ENCODE measurements at regions not wholly inside any gene's neighbourhood (a gene's known extent, or its start where the extent isn't known, plus 50 kb on each side); places are given as distances from the start of the nearest gene placed in this dataset.

- no peak for ATAC-seq
- no peak overlapping the region for H3K4me3 Mint-ChIP-seq
These were observed 227.2 kb downstream of the OLFM4 start for GRCh38 chr13:53255795-53256194.

GRCh38 chr13:53260594-53260993 lies 232.0 kb downstream of the OLFM4 start:
- intact Hi-C loops (cut with micrococcal nuclease) = no loop called here
- peaks cover 0 to 5% (median 0%) of the 10 kb centered on the region in 11 donors for H3K9me3 Mint-ChIP-seq
- no peak overlapping the region for H3K27ac Mint-ChIP-seq
- no peaks in the 10 kb centered on the region for H3K36me3 ChIP-seq (ENCODE audit: control insufficient read depth in 2 of 3, insufficient read depth in 3 of 3, low read length in 3 of 3)
- ChIA-PET CTCF (no interaction called here), POLR2A (no interaction called here)
- no peaks in the 10 kb centered on the region for H3K4me1 ChIP-seq (ENCODE audit: control insufficient read depth in 2 of 2, insufficient read depth in 2 of 2, low read length in 2 of 2)
- H3K4me3 Mint-ChIP-seq = no peak overlapping the region
- no peaks in the 10 kb centered on the region for H3K36me3 Mint-ChIP-seq
- H3K27me3 Mint-ChIP-seq = peaks cover 0 to 19% (median 4%) of the 10 kb centered on the region in 5 donors
- DNase-seq = no peak
- no peak overlapping the region for H3K27ac ChIP-seq (ENCODE audit: low read depth, low read length)
- H3K27me3 ChIP-seq (ENCODE audit: control insufficient read depth in 2 of 2, insufficient read depth in 2 of 2, low read length in 2 of 2) = no peaks in the 10 kb centered on the region
- peaks cover 0 to 2% (median 0%) of the 10 kb centered on the region in 7 donors for H3K4me1 Mint-ChIP-seq
- no peak for ATAC-seq
- H3K9me3 ChIP-seq (ENCODE audit: control insufficient read depth in 2 of 3, low read length in 3 of 3) = no peaks in the 10 kb centered on the region
- no peak overlapping the region for H3K4me3 ChIP-seq (ENCODE audit: low read length)

More at GRCh38 chr13:53255795-53256194, 227.2 kb downstream of the OLFM4 start:
- ChIA-PET POLR2A (no interaction called here), CTCF (no interaction called here)
- intact Hi-C loops (cut with micrococcal nuclease) = no loop called here
- no peaks in the 10 kb centered on the region for H3K4me1 ChIP-seq (ENCODE audit: control insufficient read depth in 2 of 2, insufficient read depth in 2 of 2, low read length in 2 of 2)
- DNase-seq = no peak
- no peaks in the 10 kb centered on the region for H3K9me3 ChIP-seq (ENCODE audit: control insufficient read depth in 2 of 3, low read length in 3 of 3)
- Mint-ChIP-seq H3K27ac (no peak overlapping the region), H3K36me3 (no peaks in the 10 kb centered on the region), H3K4me1 (peaks cover 0 to 2% (median 0%) of the 10 kb centered on the region in 7 donors), H3K9me3 (peaks cover 0 to 3% (median 0%) of the 10 kb centered on the region in 11 donors), H3K27me3 (peaks cover 0 to 11% (median 4%) of the 10 kb centered on the region in 5 donors)
- no peak overlapping the region for H3K27ac ChIP-seq (ENCODE audit: low read depth, low read length)
- no peaks in the 10 kb centered on the region for H3K36me3 ChIP-seq (ENCODE audit: control insufficient read depth in 2 of 3, insufficient read depth in 3 of 3, low read length in 3 of 3)
- no peaks in the 10 kb centered on the region for H3K27me3 ChIP-seq (ENCODE audit: control insufficient read depth in 2 of 2, insufficient read depth in 2 of 2, low read length in 2 of 2)
- H3K4me3 ChIP-seq (ENCODE audit: low read length) = no peak overlapping the region

GRCh38 chr13:53264751-53265385 lies 236.3 kb downstream of the OLFM4 start:
- DNase-seq (no peak), ATAC-seq (no peak)
- H3K4me1 ChIP-seq (ENCODE audit: control insufficient read depth in 2 of 2, insufficient read depth in 2 of 2, low read length in 2 of 2) = no peaks in the 10 kb centered on the region
- no peak overlapping the region for H3K27ac ChIP-seq (ENCODE audit: low read depth, low read length)
- peaks cover 0 to 8% (median 0%) of the 10 kb centered on the region in 5 donors for H3K27me3 Mint-ChIP-seq
- H3K27me3 ChIP-seq (ENCODE audit: control insufficient read depth in 2 of 2, insufficient read depth in 2 of 2, low read length in 2 of 2) = no peaks in the 10 kb centered on the region
- POLR2A ChIA-PET = no interaction called here
- H3K36me3 ChIP-seq (ENCODE audit: control insufficient read depth in 2 of 3, insufficient read depth in 3 of 3, low read length in 3 of 3) = no peaks in the 10 kb centered on the region
- H3K27ac Mint-ChIP-seq = no peak overlapping the region
- H3K36me3 Mint-ChIP-seq = no peaks in the 10 kb centered on the region
- H3K4me3 ChIP-seq (ENCODE audit: low read length) = no peak overlapping the region
- no peak overlapping the region for H3K4me3 Mint-ChIP-seq
- CTCF ChIA-PET = no interaction called here
- intact Hi-C loops (cut with micrococcal nuclease) = no loop called here
- peaks cover 0 to 11% (median 4%) of the 10 kb centered on the region in 11 donors for H3K9me3 Mint-ChIP-seq
- H3K4me1 Mint-ChIP-seq = no peaks in the 10 kb centered on the region
- H3K9me3 ChIP-seq (ENCODE audit: control insufficient read depth in 2 of 3, low read length in 3 of 3) = no peaks in the 10 kb centered on the region

GRCh38 chr13:53266757-53267156 lies 238.1 kb downstream of the OLFM4 start:
- Histone ChIP-seq H3K27me3 (ENCODE audit: control insufficient read depth in 2 of 2, insufficient read depth in 2 of 2, low read length in 2 of 2) (no peaks in the 10 kb centered on the region), H3K9me3 (ENCODE audit: control insufficient read depth in 2 of 3, low read length in 3 of 3) (no peaks in the 10 kb centered on the region), H3K27ac (ENCODE audit: low read depth, low read length) (no peak overlapping the region), H3K4me1 (ENCODE audit: control insufficient read depth in 2 of 2, insufficient read depth in 2 of 2, low read length in 2 of 2) (no peaks in the 10 kb centered on the region), H3K36me3 (ENCODE audit: control insufficient read depth in 2 of 3, insufficient read depth in 3 of 3, low read length in 3 of 3) (no peaks in the 10 kb centered on the region), H3K4me3 (ENCODE audit: low read length) (no peak overlapping the region)
- DNase-seq (no peak), ATAC-seq (no peak)
- intact Hi-C loops (cut with micrococcal nuclease) = no loop called here
- peaks cover 0 to 12% (median 4%) of the 10 kb centered on the region in 11 donors for H3K9me3 Mint-ChIP-seq
- POLR2A ChIA-PET = no interaction called here
- H3K27me3 Mint-ChIP-seq = peaks cover 0 to 8% (median 0%) of the 10 kb centered on the region in 5 donors
- peaks cover 0 to 1% (median 0%) of the 10 kb centered on the region in 7 donors for H3K4me1 Mint-ChIP-seq
- peaks cover 0 to 3% (median 0%) of the 10 kb centered on the region in 5 donors for H3K36me3 Mint-ChIP-seq
- CTCF ChIA-PET = no interaction called here
- H3K27ac Mint-ChIP-seq = no peak overlapping the region
- H3K4me3 Mint-ChIP-seq = no peak overlapping the region

GRCh38 chr13:53269634-53270033 lies 241.0 kb downstream of the OLFM4 start:
- H3K36me3 ChIP-seq (ENCODE audit: control insufficient read depth in 2 of 3, insufficient read depth in 3 of 3, low read length in 3 of 3) = no peaks in the 10 kb centered on the region
- ChIA-PET POLR2A (no interaction called here), CTCF (no interaction called here)
- no peak for DNase-seq
- Mint-ChIP-seq H3K9me3 (peaks cover 0 to 13% (median 4%) of the 10 kb centered on the region in 11 donors), H3K27ac (peak overlapping the region in 1 of 9 donors; percentile 18), H3K27me3 (peaks cover 0 to 4% (median 0%) of the 10 kb centered on the region in 5 donors), H3K36me3 (peaks cover 0 to 3% (median 0%) of the 10 kb centered on the region in 5 donors), H3K4me1 (peaks cover 0 to 1% (median 0%) of the 10 kb centered on the region in 7 donors), H3K4me3 (no peak overlapping the region)
- ATAC-seq = no peak
- H3K9me3 ChIP-seq (ENCODE audit: control insufficient read depth in 2 of 3, low read length in 3 of 3) = no peaks in the 10 kb centered on the region
- H3K27me3 ChIP-seq (ENCODE audit: control insufficient read depth in 2 of 2, insufficient read depth in 2 of 2, low read length in 2 of 2) = no peaks in the 10 kb centered on the region
- no peak overlapping the region for H3K4me3 ChIP-seq (ENCODE audit: low read length)
- H3K4me1 ChIP-seq (ENCODE audit: control insufficient read depth in 2 of 2, insufficient read depth in 2 of 2, low read length in 2 of 2) = no peaks in the 10 kb centered on the region
- no peak overlapping the region for H3K27ac ChIP-seq (ENCODE audit: low read depth, low read length)
- intact Hi-C loops (cut with micrococcal nuclease) = no loop called here

GRCh38 chr13:53272873-53273272 lies 244.3 kb downstream of the OLFM4 start:
- Histone ChIP-seq H3K4me1 (ENCODE audit: control insufficient read depth in 2 of 2, insufficient read depth in 2 of 2, low read length in 2 of 2) (no peaks in the 10 kb centered on the region), H3K36me3 (ENCODE audit: control insufficient read depth in 2 of 3, insufficient read depth in 3 of 3, low read length in 3 of 3) (no peaks in the 10 kb centered on the region), H3K4me3 (ENCODE audit: low read length) (no peak overlapping the region), H3K27ac (ENCODE audit: low read depth, low read length) (no peak overlapping the region), H3K27me3 (ENCODE audit: control insufficient read depth in 2 of 2, insufficient read depth in 2 of 2, low read length in 2 of 2) (no peaks in the 10 kb centered on the region), H3K9me3 (ENCODE audit: control insufficient read depth in 2 of 3, low read length in 3 of 3) (no peaks in the 10 kb centered on the region)
- POLR2A ChIA-PET = no interaction called here
- Mint-ChIP-seq H3K4me3 (no peak overlapping the region), H3K9me3 (peaks cover 0 to 10% (median 4%) of the 10 kb centered on the region in 11 donors), H3K27ac (no peak overlapping the region), H3K36me3 (peaks cover 0 to 3% (median 0%) of the 10 kb centered on the region in 5 donors), H3K4me1 (peaks cover 0 to 1% (median 0%) of the 10 kb centered on the region in 7 donors), H3K27me3 (peaks cover 0 to 4% (median 0%) of the 10 kb centered on the region in 5 donors)
- intact Hi-C loops (cut with micrococcal nuclease) = no loop called here
- DNase-seq (no peak), ATAC-seq (no peak)
- CTCF ChIA-PET = no interaction called here

- H3K36me3 ChIP-seq (ENCODE audit: control insufficient read depth in 2 of 3, insufficient read depth in 3 of 3, low read length in 3 of 3) = no peaks in the 10 kb centered on the region
- H3K9me3 ChIP-seq (ENCODE audit: control insufficient read depth in 2 of 3, low read length in 3 of 3) = no peaks in the 10 kb centered on the region
- H3K27me3 Mint-ChIP-seq = no peaks in the 10 kb centered on the region
- no peaks in the 10 kb centered on the region for H3K4me1 ChIP-seq (ENCODE audit: control insufficient read depth in 2 of 2, insufficient read depth in 2 of 2, low read length in 2 of 2)
- no peak overlapping the region for H3K4me3 Mint-ChIP-seq
- H3K9me3 Mint-ChIP-seq = peaks cover 0 to 10% (median 4%) of the 10 kb centered on the region in 11 donors
- H3K27ac Mint-ChIP-seq = no peak overlapping the region
- ChIA-PET POLR2A (no interaction called here), CTCF (no interaction called here)
- H3K4me1 Mint-ChIP-seq = no peaks in the 10 kb centered on the region
- peaks cover 0 to 3% (median 0%) of the 10 kb centered on the region in 5 donors for H3K36me3 Mint-ChIP-seq
- no peaks in the 10 kb centered on the region for H3K27me3 ChIP-seq (ENCODE audit: control insufficient read depth in 2 of 2, insufficient read depth in 2 of 2, low read length in 2 of 2)
- DNase-seq = no peak
- H3K4me3 ChIP-seq (ENCODE audit: low read length) = no peak overlapping the region
- no peak for ATAC-seq
- intact Hi-C loops (cut with micrococcal nuclease) = no loop called here
- no peak overlapping the region for H3K27ac ChIP-seq (ENCODE audit: low read depth, low read length)
These were observed 247.7 kb downstream of the OLFM4 start for GRCh38 chr13:53276265-53276664.
